ENCODE measurements at regions not wholly inside any gene's neighbourhood (a gene's known extent, or its start where the extent isn't known, plus 50 kb on each side); places are given as distances from the start of the nearest gene placed in this dataset.

DNA sequence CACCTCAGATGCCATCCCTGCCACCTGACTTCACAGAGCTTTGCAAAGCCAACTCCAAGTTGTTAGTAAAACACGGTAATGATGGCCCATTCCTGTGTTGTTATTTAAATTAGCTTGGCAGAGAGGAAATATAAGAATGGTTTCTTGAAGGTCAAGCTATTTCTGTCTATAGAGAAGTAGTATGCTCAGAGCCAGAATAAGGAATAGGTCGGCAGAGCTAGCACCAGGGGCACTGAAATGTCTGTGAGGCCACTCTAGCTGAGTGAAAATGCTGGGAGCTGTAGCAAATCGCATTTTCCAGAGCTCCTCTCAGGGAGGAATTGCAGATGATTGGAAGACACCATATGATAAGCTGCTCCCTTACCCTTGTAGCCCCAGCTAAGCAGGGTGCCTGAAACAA is 615.4 kb upstream of the NR3C2 start:
- no peak for TF ChIP-seq CSDC2 (CRISPR knock-in tag; IDR thresholded peaks at IDR 0.05)
- TF ChIP-seq GLIS3 (CRISPR knock-in tag; IDR thresholded peaks at IDR 0.05): no peak
- TF ChIP-seq ISL1 (CRISPR knock-in tag; IDR thresholded peaks at IDR 0.05): no peak
- TF ChIP-seq, protein P1, sequence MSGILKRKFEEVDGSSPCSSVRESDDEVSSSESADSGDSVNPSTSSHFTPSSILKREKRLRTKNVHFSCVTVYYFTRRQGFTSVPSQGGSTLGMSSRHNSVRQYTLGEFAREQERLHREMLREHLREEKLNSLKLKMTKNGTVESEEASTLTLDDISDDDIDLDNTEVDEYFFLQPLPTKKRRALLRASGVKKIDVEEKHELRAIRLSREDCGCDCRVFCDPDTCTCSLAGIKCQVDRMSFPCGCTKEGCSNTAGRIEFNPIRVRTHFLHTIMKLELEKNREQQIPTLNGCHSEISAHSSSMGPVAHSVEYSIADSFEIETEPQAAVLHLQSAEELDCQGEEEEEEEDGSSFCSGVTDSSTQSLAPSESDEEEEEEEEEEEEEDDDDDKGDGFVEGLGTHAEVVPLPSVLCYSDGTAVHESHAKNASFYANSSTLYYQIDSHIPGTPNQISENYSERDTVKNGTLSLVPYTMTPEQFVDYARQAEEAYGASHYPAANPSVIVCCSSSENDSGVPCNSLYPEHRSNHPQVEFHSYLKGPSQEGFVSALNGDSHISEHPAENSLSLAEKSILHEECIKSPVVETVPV (CRISPR knock-in tag; IDR thresholded peaks at IDR 0.05): no peak
- TF ChIP-seq TOX (CRISPR knock-in tag; IDR thresholded peaks at IDR 0.05; ENCODE audit: borderline replicate concordance): no peak
- no peak for TF ChIP-seq BACH2 (CRISPR knock-in tag; IDR thresholded peaks at IDR 0.05; ENCODE audit: borderline replicate concordance)
- no peak for TF ChIP-seq ZC3H10 (CRISPR knock-in tag; IDR thresholded peaks at IDR 0.05)
- TF ChIP-seq, protein P2, sequence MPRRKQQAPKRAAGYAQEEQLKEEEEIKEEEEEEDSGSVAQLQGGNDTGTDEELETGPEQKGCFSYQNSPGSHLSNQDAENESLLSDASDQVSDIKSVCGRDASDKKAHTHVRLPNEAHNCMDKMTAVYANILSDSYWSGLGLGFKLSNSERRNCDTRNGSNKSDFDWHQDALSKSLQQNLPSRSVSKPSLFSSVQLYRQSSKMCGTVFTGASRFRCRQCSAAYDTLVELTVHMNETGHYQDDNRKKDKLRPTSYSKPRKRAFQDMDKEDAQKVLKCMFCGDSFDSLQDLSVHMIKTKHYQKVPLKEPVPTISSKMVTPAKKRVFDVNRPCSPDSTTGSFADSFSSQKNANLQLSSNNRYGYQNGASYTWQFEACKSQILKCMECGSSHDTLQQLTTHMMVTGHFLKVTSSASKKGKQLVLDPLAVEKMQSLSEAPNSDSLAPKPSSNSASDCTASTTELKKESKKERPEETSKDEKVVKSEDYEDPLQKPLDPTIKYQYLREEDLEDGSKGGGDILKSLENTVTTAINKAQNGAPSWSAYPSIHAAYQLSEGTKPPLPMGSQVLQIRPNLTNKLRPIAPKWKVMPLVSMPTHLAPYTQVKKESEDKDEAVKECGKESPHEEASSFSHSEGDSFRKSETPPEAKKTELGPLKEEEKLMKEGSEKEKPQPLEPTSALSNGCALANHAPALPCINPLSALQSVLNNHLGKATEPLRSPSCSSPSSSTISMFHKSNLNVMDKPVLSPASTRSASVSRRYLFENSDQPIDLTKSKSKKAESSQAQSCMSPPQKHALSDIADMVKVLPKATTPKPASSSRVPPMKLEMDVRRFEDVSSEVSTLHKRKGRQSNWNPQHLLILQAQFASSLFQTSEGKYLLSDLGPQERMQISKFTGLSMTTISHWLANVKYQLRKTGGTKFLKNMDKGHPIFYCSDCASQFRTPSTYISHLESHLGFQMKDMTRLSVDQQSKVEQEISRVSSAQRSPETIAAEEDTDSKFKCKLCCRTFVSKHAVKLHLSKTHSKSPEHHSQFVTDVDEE (CRISPR knock-in tag; IDR thresholded peaks at IDR 0.05): no peak
- TF ChIP-seq ZFP3 (CRISPR knock-in tag; IDR thresholded peaks at IDR 0.05): no peak
- ATAC-seq: no peak

DNA sequence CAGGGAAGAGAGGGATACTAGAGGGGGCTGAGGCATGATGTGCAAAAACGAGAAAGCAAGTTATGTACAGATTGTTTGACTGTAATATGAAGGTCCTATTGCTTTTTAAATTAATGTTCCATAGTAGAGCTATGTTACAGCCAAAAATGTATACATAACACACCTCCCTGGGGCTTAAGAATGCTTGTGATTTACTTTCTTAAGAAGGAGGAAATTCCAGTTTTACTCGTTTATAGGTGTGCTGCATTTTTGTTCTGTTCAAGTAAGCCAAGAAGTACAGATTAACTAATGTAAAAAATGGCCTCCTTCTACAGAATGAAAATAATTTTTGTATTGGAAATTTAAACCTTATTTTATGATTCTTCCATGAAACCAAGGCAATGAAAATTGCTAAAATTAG is 614.4 kb upstream of the NR3C2 start:
- ATAC-seq: no peak
- TF ChIP-seq RARB (CRISPR knock-in tag; IDR thresholded peaks at IDR 0.05) (no peak), PPARA (CRISPR knock-in tag; IDR thresholded peaks at IDR 0.05; ENCODE audit: borderline replicate concordance) (no peak), ZNF565 (CRISPR knock-in tag; conservative IDR thresholded peaks at IDR 0.05; ENCODE audit: low read depth) (no peak)
- TF ChIP-seq, protein P1 (CRISPR knock-in tag; IDR thresholded peaks at IDR 0.05): no peak

DNA sequence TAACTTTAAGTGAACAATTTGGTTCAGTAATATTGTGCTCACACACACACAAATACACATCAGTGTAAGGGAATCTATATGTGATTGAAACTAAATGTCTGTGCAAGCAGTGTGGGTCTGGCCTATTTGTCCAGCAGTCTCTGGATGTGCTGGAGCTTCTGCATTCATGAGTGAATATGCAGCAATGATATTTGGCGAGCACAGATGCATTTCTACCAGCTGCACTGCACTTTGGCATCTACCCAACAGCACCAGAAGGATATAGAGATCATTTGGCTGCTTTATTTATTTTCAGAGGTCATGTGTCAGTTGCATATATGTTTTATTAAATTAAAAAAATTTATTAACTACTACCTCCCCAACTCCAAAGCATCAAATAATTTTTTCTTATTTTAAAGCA is 613.4 kb upstream of the NR3C2 start:
- no peak for ATAC-seq
- TF ChIP-seq TOX (CRISPR knock-in tag; IDR thresholded peaks at IDR 0.05; ENCODE audit: borderline replicate concordance): no peak
- no peak for TF ChIP-seq SNAI2 (CRISPR knock-in tag; IDR thresholded peaks at IDR 0.05)

DNA sequence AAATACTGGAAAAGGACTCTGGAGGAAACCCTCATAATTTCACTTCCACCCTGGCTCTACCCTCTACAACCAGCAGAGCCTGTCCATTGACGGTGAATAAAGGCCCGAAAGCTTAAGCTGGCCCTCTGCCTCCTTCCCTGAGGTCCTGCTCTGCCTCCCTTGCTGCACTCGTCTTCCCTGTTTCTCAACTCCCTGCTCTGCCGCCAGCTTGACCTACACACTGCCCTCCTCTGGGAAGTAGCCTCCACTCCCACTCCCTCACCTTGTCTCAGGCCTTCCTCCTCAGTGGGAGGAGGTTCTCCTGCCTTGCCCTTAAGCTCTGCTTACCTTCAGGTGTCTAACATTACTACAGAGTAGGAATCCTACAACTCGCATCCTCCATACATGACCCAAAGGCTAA is 608.6 kb upstream of the NR3C2 start:
- TF ChIP-seq CSDC2 (CRISPR knock-in tag; IDR thresholded peaks at IDR 0.05) (no peak), ESRRG (CRISPR knock-in tag; IDR thresholded peaks at IDR 0.05) (no peak), PPARA (CRISPR knock-in tag; IDR thresholded peaks at IDR 0.05; ENCODE audit: borderline replicate concordance) (no peak), ZNF8 (CRISPR knock-in tag; IDR thresholded peaks at IDR 0.05) (no peak), ISL1 (CRISPR knock-in tag; IDR thresholded peaks at IDR 0.05) (no peak), ZFP30 (CRISPR knock-in tag; IDR thresholded peaks at IDR 0.05) (no peak), TCF4 (CRISPR knock-in tag; IDR thresholded peaks at IDR 0.05; ENCODE audit: borderline replicate concordance) (no peak), ZNF70 (CRISPR knock-in tag; IDR thresholded peaks at IDR 0.05) (no peak), TOX (CRISPR knock-in tag; IDR thresholded peaks at IDR 0.05; ENCODE audit: borderline replicate concordance) (no peak), RARB (CRISPR knock-in tag; IDR thresholded peaks at IDR 0.05) (no peak), BACH2 (CRISPR knock-in tag; IDR thresholded peaks at IDR 0.05; ENCODE audit: borderline replicate concordance) (no peak), GLIS3 (CRISPR knock-in tag; IDR thresholded peaks at IDR 0.05) (no peak)
- TF ChIP-seq, protein P2 (CRISPR knock-in tag; IDR thresholded peaks at IDR 0.05): no peak
- TF ChIP-seq, protein P1 (CRISPR knock-in tag; IDR thresholded peaks at IDR 0.05): no peak

More for the DNA sequence above, 608.6 kb upstream of the NR3C2 start:
- no peak for ATAC-seq
